Epithelial cell of proximal tubule (primary cell): ENCODE measurements at regions not wholly inside any gene's neighbourhood (a gene's known extent, or its start where the extent isn't known, plus 50 kb on each side); places are given as distances from the start of the nearest gene placed in this dataset.
A peak's percentile ranks its signal among the peaks of the same experiment; 100 is the strongest.

ENCODE experiments used
- DNase-seq: peaks from one replicate; pipeline ENCODE4 v3.0.0-alpha.2; 2011; ENCODE audit warnings: low read depth
- H3K4me3 ChIP-seq: 2 replicates; pipeline ENCODE4 v1.5.1; 2011; ENCODE audit warnings: low read depth, mild to moderate bottlenecking, low read length
- TF ChIP-seq, protein P1 (sequence below): conservative IDR thresholded peaks from 2 replicates; pipeline ENCODE4 v1.5.1; 2012; ENCODE audit warnings: low read depth, mild to moderate bottlenecking, low read length

DNA sequence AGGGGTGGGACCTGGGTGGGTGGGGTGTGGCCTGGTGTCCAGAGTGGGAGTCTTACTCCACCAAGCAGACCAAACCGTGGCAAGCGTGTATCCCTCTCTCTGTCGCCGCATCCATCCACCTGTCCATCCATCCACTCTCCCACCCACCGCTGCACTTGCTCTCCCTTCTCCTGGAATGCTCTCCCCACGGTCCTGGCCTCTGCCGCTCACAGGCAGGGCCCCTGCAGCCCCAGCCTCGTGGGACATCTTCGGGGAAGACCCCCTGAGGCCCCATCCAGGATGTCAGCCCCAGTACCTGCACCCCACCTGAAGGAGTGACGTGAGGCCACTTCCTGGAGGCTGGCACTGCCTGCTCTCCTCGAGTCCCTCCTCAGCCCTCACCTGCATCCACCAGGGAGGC lies 189.5 kb upstream of the GSE1 start:
- no peak for DNase-seq
- TF ChIP-seq, protein P1, sequence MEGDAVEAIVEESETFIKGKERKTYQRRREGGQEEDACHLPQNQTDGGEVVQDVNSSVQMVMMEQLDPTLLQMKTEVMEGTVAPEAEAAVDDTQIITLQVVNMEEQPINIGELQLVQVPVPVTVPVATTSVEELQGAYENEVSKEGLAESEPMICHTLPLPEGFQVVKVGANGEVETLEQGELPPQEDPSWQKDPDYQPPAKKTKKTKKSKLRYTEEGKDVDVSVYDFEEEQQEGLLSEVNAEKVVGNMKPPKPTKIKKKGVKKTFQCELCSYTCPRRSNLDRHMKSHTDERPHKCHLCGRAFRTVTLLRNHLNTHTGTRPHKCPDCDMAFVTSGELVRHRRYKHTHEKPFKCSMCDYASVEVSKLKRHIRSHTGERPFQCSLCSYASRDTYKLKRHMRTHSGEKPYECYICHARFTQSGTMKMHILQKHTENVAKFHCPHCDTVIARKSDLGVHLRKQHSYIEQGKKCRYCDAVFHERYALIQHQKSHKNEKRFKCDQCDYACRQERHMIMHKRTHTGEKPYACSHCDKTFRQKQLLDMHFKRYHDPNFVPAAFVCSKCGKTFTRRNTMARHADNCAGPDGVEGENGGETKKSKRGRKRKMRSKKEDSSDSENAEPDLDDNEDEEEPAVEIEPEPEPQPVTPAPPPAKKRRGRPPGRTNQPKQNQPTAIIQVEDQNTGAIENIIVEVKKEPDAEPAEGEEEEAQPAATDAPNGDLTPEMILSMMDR, result no peak
- H3K4me3 ChIP-seq, result no peak overlapping the region

DNA sequence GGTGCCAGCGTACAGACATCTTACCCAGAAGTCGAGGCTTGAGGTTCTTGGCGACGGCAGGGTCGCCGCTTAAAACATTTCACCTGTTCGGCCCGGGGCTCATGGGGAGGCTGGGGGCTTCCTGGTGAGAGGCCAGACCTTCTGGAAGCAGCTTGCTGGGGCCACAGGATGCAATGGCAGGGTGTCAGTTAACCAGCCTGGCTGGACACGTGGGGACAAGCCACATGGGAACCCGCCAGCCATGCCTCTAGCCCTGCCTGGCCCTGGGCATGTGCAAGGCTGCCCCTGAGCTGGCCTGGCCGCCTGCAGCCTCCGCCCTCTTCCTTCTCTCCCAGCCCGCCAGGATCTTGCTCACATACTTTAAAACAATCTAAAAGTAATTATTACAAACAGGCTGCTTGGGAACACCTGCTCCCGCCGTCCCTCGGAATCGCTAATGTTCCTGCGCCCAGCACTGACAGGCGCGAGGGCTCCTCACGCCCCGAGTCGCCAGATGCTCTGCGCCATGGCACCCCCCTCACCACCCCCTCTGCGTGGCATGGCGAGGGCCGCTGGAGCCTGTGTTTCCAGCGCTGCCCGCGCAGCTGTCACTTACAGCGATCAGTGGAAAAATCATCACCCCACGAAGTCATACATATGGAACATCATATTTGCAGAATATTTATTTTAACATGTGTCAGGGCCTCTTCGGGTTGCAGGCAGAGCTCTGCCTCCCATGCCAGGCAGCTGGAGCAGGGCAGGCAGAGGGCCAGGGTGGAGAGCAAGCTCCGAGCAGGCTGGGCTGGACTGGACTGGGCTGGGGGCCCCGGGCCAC lies 188.7 kb upstream of the GSE1 start:
- no peak for DNase-seq
- TF ChIP-seq, protein P1, result no peak
- no peak overlapping the region for H3K4me3 ChIP-seq

DNA sequence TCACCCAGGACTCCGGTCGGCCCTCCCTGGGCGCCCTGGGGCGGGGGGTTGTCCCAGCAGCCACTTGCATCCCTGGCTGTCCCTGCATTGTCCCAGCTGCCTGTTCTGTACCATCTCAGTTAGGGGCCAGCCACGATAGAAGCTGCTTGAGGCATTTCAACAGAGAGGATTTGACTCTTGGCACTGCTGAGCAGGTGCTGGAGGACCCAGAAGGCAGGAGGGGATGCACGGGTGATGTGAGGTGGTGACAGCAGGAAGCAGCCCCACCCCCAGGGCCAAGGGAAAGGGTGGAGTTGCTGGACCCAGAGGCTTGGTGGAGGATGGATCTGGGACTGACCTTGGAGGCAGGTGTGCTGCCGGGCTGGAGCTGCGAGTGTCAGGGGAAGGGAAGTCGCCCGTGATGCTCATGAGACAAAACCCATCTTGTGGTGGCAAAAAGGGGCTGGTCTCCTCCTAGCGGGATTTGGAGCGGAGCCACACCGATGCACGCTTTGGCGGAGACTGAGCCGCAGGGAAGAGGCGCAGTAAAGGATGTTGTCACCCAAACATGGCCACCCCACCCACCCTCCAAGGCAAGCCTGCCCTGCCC lies 188.0 kb upstream of the GSE1 start:
- DNase-seq, result no peak
- no peak overlapping the region for H3K4me3 ChIP-seq
- TF ChIP-seq, protein P1, result no peak

DNA sequence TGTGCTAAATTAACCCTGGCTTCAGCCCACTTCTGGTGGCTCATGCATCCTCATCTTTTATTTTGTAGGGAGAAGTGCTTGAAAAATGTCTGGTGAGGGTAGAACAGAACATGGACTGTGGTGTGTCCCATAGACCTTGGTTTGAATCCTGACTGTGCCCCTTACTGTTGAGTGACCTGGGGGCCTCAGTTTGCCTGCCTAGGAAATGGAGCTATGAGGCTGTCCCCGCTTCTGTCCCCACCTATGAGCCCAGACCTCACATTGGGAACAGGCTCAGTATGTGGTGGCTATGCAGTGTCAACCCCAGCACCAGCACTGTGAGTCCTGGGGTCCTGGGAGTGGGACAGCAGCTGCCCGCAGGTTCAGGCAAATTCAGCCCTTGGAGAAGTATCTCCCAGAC lies 186.3 kb upstream of the GSE1 start:
- no peak overlapping the region for H3K4me3 ChIP-seq
- TF ChIP-seq, protein P1, result no peak
- no peak for DNase-seq

DNA sequence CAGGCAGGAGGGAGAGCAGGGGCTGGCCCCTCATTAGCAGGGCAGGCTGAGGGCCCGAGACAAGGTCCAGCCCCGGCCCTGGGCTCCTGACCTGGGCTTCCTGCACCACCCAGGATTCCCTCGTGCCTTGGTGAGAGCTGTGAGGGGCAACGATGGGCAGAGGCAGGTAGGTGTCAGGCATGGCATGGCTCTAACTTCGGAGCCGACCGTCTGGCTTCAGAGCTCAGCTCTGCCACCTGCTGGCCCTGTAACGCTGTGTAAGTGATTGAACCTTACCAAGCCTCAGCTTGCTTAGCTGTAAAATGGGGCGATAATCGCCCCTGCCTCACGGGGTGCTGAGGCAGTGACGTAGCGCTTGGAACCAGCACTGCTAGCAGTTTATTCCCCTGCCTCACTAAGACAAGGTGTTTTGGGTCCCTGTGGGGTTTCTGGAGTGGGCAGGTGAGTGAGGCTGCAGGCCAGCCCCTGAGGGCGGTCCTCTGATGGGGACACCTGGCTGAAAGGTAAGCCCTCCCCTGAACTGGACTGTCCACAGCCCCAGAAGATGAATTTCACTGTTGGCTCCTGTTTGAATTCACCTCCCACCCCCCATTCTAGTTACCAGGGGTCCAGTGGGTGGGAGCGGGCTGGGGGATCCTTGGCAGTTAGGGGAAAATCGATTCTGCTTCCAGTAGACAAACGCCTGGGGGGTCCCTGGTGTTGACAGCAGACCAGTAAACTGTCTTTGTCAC lies 184.8 kb upstream of the GSE1 start:
- no peak overlapping the region for H3K4me3 ChIP-seq
- no peak for DNase-seq
- TF ChIP-seq, protein P1, result peak; percentile 59

DNA sequence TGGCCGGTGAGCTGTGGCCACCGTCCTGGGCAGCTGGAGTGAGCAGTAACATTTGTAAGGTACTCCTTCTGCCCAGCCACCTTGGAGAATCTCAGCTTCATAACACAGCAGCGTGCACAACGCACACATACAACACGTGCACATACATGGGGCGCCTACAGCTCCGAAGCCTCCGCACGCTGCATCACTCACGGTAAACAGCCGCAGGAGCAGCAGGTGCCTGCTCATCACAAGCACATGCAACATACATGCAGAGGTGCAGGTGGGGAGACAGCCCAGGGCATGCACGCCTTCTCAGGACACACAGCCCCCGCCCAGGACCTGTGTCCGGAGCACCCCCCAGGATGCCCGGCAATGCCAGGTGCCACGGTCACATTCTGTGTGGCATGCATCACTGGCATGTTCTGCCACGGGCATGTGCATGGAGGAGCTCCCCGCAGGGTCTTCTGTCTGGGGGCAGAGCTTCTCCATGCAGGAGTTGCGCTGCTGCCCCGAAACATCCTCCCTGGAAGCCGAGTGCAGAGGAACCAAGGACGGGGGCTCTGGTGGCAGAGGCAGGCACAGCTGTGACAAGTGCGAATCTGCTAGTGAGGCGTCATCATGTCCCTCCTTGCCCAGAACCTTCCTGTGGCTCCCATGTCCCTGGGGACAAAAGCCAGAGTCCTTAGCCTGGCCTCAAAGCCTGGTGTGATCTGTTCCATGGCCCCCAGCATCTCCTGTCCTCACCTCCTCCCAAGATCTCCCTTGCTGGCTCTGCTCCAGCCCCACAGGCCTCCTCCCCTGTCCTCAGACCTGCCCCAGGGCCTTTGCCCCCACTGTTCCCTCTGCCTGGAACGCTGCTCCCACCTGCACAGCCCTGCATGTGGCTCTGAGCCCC lies 184.0 kb upstream of the GSE1 start:
- DNase-seq, result no peak
- TF ChIP-seq, protein P1, result no peak
- no peak overlapping the region for H3K4me3 ChIP-seq
